WI38 (cell line): ENCODE measurements at regions not wholly inside any gene's neighbourhood (a gene's known extent, or its start where the extent isn't known, plus 50 kb on each side); places are given as distances from the start of the nearest gene placed in this dataset.

Source experiments
- H3K4me3 ChIP-seq: 2 replicates; pipeline ENCODE4 v1.5.1; 2011; ENCODE audit warnings: low read depth, mild to moderate bottlenecking, control low read depth, low read length
- TF ChIP-seq, protein P1 (sequence below): IDR thresholded peaks from 2 replicates; pipeline ENCODE4 v1.5.1; 2012; ENCODE audit warnings: low read depth, mild to moderate bottlenecking, control low read depth, low read length

DNA sequence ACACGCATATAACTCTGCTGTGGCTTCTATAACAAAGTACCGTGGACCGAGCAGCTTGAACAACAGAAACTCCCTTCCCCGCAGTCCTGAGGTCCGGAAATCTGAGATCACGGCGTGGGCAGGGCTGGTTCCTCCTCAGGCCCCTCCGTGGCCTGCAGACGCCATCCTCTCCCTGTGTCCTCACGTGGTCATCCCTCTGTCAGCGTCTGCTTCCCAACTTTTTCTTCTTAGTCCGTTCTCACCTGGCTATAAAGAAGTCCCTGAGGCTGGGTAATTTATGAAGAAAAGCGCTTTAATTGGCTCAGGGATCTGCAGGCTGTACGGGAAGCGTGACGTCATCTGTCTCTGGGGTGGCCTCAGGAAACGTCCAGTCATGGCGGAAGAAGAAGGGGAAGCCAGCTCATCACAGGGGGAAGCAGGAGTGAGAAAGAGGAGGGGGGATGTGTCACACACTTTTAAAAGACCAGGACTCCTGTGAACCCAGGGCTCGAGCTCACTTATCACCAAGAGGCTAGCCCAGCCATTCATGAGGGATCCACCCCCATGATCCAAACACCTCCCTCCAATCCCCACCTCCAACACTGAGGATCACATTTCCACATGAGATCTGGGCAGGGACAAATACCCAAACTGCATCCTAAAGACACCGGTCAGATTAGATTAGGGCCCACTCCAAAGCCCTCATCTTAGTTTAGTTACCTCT, 91.2 kb upstream of the INSIG1 start:
- H3K4me3 ChIP-seq = no peak overlapping the region
- TF ChIP-seq, protein P1, sequence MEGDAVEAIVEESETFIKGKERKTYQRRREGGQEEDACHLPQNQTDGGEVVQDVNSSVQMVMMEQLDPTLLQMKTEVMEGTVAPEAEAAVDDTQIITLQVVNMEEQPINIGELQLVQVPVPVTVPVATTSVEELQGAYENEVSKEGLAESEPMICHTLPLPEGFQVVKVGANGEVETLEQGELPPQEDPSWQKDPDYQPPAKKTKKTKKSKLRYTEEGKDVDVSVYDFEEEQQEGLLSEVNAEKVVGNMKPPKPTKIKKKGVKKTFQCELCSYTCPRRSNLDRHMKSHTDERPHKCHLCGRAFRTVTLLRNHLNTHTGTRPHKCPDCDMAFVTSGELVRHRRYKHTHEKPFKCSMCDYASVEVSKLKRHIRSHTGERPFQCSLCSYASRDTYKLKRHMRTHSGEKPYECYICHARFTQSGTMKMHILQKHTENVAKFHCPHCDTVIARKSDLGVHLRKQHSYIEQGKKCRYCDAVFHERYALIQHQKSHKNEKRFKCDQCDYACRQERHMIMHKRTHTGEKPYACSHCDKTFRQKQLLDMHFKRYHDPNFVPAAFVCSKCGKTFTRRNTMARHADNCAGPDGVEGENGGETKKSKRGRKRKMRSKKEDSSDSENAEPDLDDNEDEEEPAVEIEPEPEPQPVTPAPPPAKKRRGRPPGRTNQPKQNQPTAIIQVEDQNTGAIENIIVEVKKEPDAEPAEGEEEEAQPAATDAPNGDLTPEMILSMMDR = no peak

DNA sequence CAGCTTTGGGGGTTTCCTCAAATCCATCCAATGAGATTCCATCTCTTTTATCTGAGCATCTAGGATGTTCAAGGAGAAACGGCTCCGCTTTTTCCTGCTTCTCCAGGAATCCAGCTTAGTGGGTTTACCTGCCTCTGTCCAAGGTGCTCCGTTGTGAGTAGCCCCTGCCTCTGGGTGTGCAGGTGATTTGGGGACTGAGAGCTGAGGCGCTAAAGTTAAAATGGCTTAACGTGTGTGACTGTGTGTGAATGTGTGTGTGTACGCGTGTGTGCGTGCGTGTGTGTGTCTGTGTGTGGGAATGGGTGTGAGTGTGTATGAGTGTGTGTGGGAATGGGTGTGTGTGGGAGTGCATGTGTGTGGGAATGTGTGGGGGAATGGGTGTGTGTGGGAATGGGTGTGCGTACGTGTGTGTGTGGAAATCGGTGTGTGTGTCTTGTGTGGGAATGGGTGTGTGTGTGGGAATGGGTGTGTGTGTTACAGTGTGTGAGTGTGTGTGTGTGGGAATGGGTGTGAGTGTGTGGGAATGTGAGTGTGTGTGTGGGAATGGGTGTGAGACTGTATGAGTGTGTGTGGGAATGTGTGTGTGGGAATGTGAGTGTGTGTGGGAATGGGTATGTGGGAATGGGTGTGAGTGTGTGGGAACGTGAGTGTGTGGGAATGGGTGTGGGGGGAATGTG, 90.2 kb upstream of the INSIG1 start:
- TF ChIP-seq, protein P1 = no peak

DNA sequence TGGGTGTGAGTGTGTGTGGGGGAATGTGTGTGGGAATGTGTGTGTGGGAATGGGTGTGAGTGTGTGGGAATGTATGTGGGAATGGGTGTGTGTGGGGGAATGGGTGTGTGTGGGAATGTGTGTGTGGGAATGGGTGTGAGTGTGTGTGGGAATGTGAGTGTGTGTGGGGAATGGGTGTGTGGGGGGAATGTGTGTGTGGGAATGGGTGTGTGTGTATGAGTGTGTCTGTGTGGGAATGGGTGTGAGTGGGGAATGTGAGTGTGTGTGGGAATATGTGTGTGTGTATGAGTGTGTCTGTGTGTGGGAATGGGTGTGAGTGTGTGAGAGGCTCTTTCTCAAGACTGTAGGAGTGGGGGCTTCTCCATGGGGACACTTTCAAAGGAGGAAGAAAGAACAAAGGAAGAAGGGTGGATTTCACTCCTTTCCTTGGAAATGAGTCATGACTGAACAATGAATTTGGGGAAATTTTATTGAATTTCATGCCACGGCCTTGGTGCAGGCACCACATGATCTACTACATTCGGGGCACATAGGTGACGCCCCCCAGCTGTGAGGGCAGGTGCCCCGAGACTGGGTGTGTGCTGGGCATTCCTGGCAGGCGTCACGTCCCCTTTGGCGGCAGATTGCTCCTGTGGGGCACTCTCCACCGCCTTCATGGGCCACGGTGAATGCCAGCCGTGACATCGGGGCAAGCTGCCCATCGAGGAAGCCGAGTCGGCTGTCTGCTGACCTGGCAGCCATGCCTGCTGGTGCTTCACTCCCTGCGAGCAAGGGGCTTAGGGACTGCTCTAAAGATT, 88.8 kb upstream of the INSIG1 start:
- TF ChIP-seq, protein P1 = no peak
- H3K4me3 ChIP-seq = no peak overlapping the region

More for the DNA sequence above, 90.2 kb upstream of the INSIG1 start:
- no peak overlapping the region for H3K4me3 ChIP-seq

DNA sequence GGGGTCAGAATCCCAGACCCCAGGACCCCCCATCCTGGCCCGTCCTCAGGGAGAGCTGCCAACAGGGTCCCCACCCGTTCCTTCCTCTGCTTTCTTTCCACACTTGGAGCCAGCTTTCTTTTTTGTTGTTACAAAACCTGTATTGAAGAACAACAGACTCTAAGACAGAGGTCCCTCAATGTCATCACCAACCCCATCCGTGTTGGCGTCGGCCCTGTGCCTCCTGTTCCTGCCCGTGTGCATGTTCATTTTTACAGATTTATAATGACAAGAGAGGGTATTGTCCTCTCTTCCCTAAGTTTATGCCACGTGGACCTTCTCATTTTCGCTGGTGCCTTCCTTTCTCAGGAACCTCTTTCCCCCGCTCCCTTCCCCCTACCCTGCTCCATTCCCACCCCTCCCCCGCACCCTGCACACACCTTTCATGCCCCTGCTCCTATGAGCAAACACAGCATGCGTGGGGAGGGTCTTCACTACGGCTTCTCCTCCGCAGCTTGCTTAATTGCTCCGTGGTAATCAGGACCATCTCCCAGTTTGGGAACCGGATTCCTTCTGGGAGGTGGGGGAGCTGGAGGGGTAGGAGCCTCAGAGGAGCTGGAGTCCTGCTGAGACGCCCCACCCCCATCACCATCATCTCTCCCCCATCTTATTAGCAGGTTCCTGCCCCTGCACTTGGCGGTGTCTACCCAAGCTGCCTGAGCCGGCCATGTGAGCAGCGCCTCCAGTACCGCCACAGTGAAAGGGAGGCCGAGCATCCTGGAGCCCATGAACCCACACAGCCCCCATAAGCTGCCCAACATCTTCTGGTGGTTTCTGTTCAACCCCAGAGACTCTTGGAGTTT, 88.0 kb upstream of the INSIG1 start:
- H3K4me3 ChIP-seq = no peak overlapping the region
- TF ChIP-seq, protein P1 = no peak

DNA sequence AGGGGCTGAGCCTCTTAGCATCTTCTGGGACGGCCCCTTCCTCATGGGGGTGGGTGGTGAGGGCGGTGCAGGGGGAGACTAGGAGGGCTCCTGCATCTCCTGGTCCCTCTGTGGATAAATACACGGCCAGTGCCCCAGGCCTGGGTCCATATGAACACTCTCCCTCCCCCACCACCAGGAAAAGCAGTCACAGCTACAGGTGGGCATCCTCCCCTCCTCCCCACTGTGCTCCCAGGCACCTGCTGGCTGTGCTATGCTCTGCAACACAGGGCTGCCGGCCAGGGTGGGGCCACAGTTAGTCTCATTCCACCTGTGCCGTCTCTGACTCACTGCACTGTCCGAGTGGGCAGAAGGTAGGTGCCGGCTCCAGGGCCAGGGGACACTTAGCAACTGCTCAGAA, 87.3 kb upstream of the INSIG1 start:
- TF ChIP-seq, protein P1 = no peak
- no peak overlapping the region for H3K4me3 ChIP-seq

DNA sequence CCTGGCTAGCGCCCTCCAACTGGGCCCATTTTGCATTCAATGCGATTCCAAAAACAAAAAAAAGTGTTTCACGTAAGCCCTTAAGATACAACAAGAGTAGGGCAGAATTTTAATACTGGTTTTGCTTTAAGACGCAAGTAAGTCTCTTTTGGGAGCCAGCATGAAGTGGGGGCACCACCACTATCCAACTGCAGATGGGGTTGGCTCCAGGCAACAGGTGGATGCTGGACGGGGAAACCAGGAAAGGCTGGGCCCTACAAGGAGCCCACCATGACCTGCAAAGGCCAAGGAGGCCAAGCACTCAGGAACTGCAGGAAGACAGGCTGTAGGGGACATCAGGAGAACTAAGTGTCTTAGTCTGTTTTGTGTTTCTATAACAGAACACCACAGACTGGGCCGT, 86.5 kb upstream of the INSIG1 start:
- TF ChIP-seq, protein P1 = no peak
- no peak overlapping the region for H3K4me3 ChIP-seq
